ENCODE measurements at regions not wholly inside any gene's neighbourhood (a gene's known extent, or its start where the extent isn't known, plus 50 kb on each side); places are given as distances from the start of the nearest gene placed in this dataset.

- TF ChIP-seq CTCF (IDR thresholded peaks at IDR 0.05), result no peak
- no peak for TF ChIP-seq POLR2A (IDR thresholded peaks at IDR 0.05)
Measured at GRCh38 chr1:29474274-29475244, 238.2 kb downstream of the PTPRU start.

All from thyroid gland (tissue), 4 donors.